ENCODE measurements at regions not wholly inside any gene's neighbourhood (a gene's known extent, or its start where the extent isn't known, plus 50 kb on each side); places are given as distances from the start of the nearest gene placed in this dataset.

- no peaks in the 10 kb centered on the region for H4K20me1 ChIP-seq (ENCODE audit: insufficient read depth, low read length)
- no peak overlapping the region for H2BK20ac ChIP-seq (ENCODE audit: low read depth, low read length)
- no peak overlapping the region for H2BK120ac ChIP-seq (ENCODE audit: low read depth, low read length)
- ATAC-seq (ENCODE audit: low read depth): no peak
- no peak overlapping the region for H3K18ac ChIP-seq (ENCODE audit: low read depth, low read length)
- intact Hi-C loops (cut with micrococcal nuclease): no loop called here
- dilution Hi-C loops (cut with HindIII; ENCODE audit: low sequenced_read_pairs, unreplicated experiment): no loop called here
- no peaks in the 10 kb centered on the region for H3K36me3 ChIP-seq (ENCODE audit: control insufficient read depth, insufficient read depth, low read length)
- H4K91ac ChIP-seq (ENCODE audit: insufficient read depth, low read depth, low read length): no peak overlapping the region
- peaks cover 2% of the 10 kb centered on the region; the same call in 1 of the 2 replicates for H3K9me3 ChIP-seq (ENCODE audit: control insufficient read depth, insufficient read depth, low read length)
- BruUV-seq (replicated peaks): no TSS peak
- no CpG with 5 or more reads among the region's 1 CpG for WGBS, 2 experiments (ENCODE audit: extremely low coverage in 2 of 2, insufficient read length in 1 of 2)
- no peak for DNase-seq
- H2BK15ac ChIP-seq (ENCODE audit: low read depth, low read length): no peak overlapping the region
- H3K9ac ChIP-seq (ENCODE audit: low read depth, low read length): no peak overlapping the region
- H3K56ac ChIP-seq (ENCODE audit: extremely low read depth, insufficient read depth, low read length): no peak overlapping the region
- H2AFZ ChIP-seq (replicated peaks; ENCODE audit: low read length, poor library complexity): no peak overlapping the region
- H3K27ac ChIP-seq (ENCODE audit: insufficient read depth, low read length): no peak overlapping the region
- no peak overlapping the region for H2BK5ac ChIP-seq (ENCODE audit: low read depth, low read length, poor library complexity, severe bottlenecking)
- H2AK9ac ChIP-seq (replicated peaks; ENCODE audit: low read depth, low read length, poor library complexity): no peak overlapping the region
- no peak overlapping the region for H4K8ac ChIP-seq (ENCODE audit: low read depth in 2 of 2, low read length in 2 of 2)
- H3K9me1 ChIP-seq (ENCODE audit: insufficient read depth, low read length): no peaks in the 10 kb centered on the region
- no peak overlapping the region for H3K4me2 ChIP-seq (ENCODE audit: low read depth, low read length)
- no peaks in the 10 kb centered on the region for H3K79me1 ChIP-seq (ENCODE audit: low read depth in 1 of 2, low read length in 2 of 2)
- POLR2A ChIA-PET (ENCODE audit: unreplicated experiment): no interaction called here
- H3K4ac ChIP-seq (ENCODE audit: low read depth, low read length): no peak overlapping the region
- no peak for TF ChIP-seq MXI1 (IDR thresholded peaks at IDR 0.05; ENCODE audit: borderline replicate concordance, low read depth, low read length)
- TF ChIP-seq CEBPB (IDR thresholded peaks at IDR 0.05; ENCODE audit: low read depth, low read length): no peak
- no peak for TF ChIP-seq MAFK (IDR thresholded peaks at IDR 0.05; ENCODE audit: low read depth, low read length)
- no peak for TF ChIP-seq RFX5 (IDR thresholded peaks at IDR 0.05; ENCODE audit: low read depth, low read length)
- TF ChIP-seq ELK1 (IDR thresholded peaks at IDR 0.05; ENCODE audit: borderline replicate concordance, low read depth, low read length): no peak
- no peak for TF ChIP-seq USF2 (IDR thresholded peaks at IDR 0.05; ENCODE audit: low read depth, low read length)
- TF ChIP-seq BHLHE40 (IDR thresholded peaks at IDR 0.05; ENCODE audit: low read depth, low read length): no peak
- no peak for TF ChIP-seq RAD21 (IDR thresholded peaks at IDR 0.05; ENCODE audit: low read length)
- TF ChIP-seq MAZ (IDR thresholded peaks at IDR 0.05; ENCODE audit: borderline replicate concordance, low read depth, low read length): no peak
- no peak for TF ChIP-seq POLR2A (IDR thresholded peaks at IDR 0.05; ENCODE audit: low read depth, low read length)
- TF ChIP-seq NFE2L2 (IDR thresholded peaks at IDR 0.05; ENCODE audit: low read depth, low read length): no peak
- no peak for TF ChIP-seq CHD1 (IDR thresholded peaks at IDR 0.05; ENCODE audit: low read depth, low read length)
- no peak for TF ChIP-seq RCOR1 (IDR thresholded peaks at IDR 0.05; ENCODE audit: insufficient replicate concordance, low read length)
- TF ChIP-seq FOS (IDR thresholded peaks at IDR 0.05; ENCODE audit: low read depth, low read length): no peak
- TF ChIP-seq SMC3 (IDR thresholded peaks at IDR 0.05; ENCODE audit: low read depth, low read length): no peak
- no peaks in the 10 kb centered on the region for H3K27me3 ChIP-seq (ENCODE audit: control insufficient read depth, insufficient read depth, low read length)
- H3K14ac ChIP-seq (replicated peaks; ENCODE audit: low read depth, low read length): no peak overlapping the region
- CTCF ChIA-PET: no interaction called here
- H3K4me3 ChIP-seq (ENCODE audit: insufficient read depth, low read depth, low read length): no peak overlapping the region
- H3K4me1 ChIP-seq (ENCODE audit: control insufficient read depth, insufficient read depth, low read length): no peaks in the 10 kb centered on the region; the same call in 1 of the 2 replicates
- no peak overlapping the region for H3K23ac ChIP-seq (ENCODE audit: low read depth, low read length)
- H2AK5ac ChIP-seq (ENCODE audit: low read depth, low read length): no peak overlapping the region
- H4K5ac ChIP-seq (ENCODE audit: low read depth, low read length): no peak overlapping the region
- in situ Hi-C loops (cut with MboI; ENCODE audit: low sequenced_read_pairs): no loop called here
Measured at GRCh38 chr4:189261475-189261874, 679.2 kb upstream of the FRG1 start.

Measured in IMR-90 (cell line).